ENCODE measurements at regions not wholly inside any gene's neighbourhood (a gene's known extent, or its start where the extent isn't known, plus 50 kb on each side); places are given as distances from the start of the nearest gene placed in this dataset.

DNA sequence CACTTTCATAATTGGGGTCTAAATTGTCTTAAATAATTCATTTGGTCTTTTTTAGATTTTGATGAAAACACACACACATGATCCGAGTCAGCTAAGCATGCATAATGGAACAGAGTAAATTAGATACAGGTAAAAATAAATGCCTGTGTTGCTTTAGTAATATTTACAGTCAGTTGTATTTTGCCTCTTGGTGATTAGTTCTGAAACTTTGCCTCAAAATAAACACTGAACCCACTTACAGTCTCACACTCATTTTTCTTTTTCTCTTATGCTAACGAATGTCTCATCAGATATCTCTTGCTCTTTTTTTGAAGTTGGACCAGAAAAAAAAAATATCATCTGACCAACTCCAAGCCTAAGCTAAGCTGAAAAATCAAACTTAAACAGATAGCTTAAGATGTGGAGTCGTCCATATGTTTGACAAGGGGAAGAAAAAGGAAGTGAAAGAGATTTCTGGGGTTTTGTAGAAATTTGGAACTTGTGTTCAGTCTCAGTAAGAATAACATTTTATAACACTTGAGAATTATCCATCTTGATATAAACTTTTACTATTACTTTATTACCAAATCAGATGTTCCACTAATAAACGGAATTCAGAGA is 592.5 kb downstream of the RPL10L start:
- TF ChIP-seq CTCF (IDR thresholded peaks at IDR 0.05 in 2 of 3, conservative IDR thresholded peaks at IDR 0.05 in 1 of 3; ENCODE audit: insufficient read depth in 2 of 3, low read depth in 1 of 3, low read length in 3 of 3) (no peak), ZNF639 (CRISPR knock-in tag; conservative IDR thresholded peaks at IDR 0.05 in 1 of 2, IDR thresholded peaks at IDR 0.05 in 1 of 2) (no peak), MLLT1 (IDR thresholded peaks at IDR 0.05) (no peak)
